Activated CD8-positive, alpha-beta T cell treated with anti-CD3 and anti-CD28 coated beads, Interleukin-2, amount 10 ng/mL, durations not matched to agents 7 days and 5 days (primary cell): ENCODE measurements at regions not wholly inside any gene's neighbourhood (a gene's known extent, or its start where the extent isn't known, plus 50 kb on each side); places are given as distances from the start of the nearest gene placed in this dataset.

Source experiments
- ATAC-seq: fragments of 150-1000 bp; cut with Tn5 transposase; one replicate; pipeline ENCODE4 v1.10.0; 2021; ENCODE audit warnings: moderate library complexity
- CTCF ChIA-PET: fragments of 350-600 bp; sonication (Branson Sonifier 250); formaldehyde crosslinking; loops from one replicate; lab custom pipeline; 2021; ENCODE audit warnings: antibody characterized with exemption; lab: Charles Lee
- POLR2A ChIA-PET: fragments of 350-600 bp; sonication (Branson Sonifier 250); formaldehyde crosslinking; loops from one replicate; lab custom pipeline; 2021; ENCODE audit warnings: antibody characterized with exemption; lab: Charles Lee
- DNase-seq: peaks from one replicate; pipeline ENCODE4 v3.0.0-alpha.2; 2020
- H3K27ac Mint-ChIP-seq: one replicate; pipeline ENCODE4 v1.8.0; 2021; ENCODE audit warnings: mild to moderate bottlenecking, mixed read lengths
- H3K27me3 Mint-ChIP-seq: one replicate; pipeline ENCODE4 v1.8.0; 2021; ENCODE audit warnings: low read depth, mixed read lengths
- H3K36me3 Mint-ChIP-seq: one replicate; pipeline ENCODE4 v1.8.0; 2021; ENCODE audit warnings: low read depth, mixed read lengths
- H3K4me1 Mint-ChIP-seq: one replicate; pipeline ENCODE4 v1.8.0; 2021; ENCODE audit warnings: low read depth, mixed read lengths
- H3K4me3 Mint-ChIP-seq: one replicate; pipeline ENCODE4 v1.8.0; 2021; ENCODE audit warnings: mild to moderate bottlenecking, mixed read lengths
- H3K9me3 Mint-ChIP-seq: one replicate; pipeline ENCODE4 v1.8.0; 2022; ENCODE audit warnings: mixed read lengths; ENCODE audit not compliant: insufficient read depth

- ChIA-PET POLR2A (no interaction called here), CTCF (no interaction called here)
- no peak overlapping the region for H3K4me3 Mint-ChIP-seq
- ATAC-seq: no peak
- no peaks in the 10 kb centered on the region for H3K36me3 Mint-ChIP-seq
- H3K4me1 Mint-ChIP-seq: no peaks in the 10 kb centered on the region
- peaks cover 4% of the 10 kb centered on the region for H3K9me3 Mint-ChIP-seq
- DNase-seq: no peak
- peaks cover 3% of the 10 kb centered on the region for H3K27me3 Mint-ChIP-seq
- no peak overlapping the region for H3K27ac Mint-ChIP-seq
These were observed 170.2 kb downstream of the THBS2 start for GRCh38 chr6:169083508-169083874.

- Mint-ChIP-seq H3K4me3 (no peak overlapping the region), H3K27me3 (peaks cover 3% of the 10 kb centered on the region), H3K27ac (no peak overlapping the region), H3K36me3 (no peaks in the 10 kb centered on the region), H3K9me3 (peaks cover 4% of the 10 kb centered on the region), H3K4me1 (no peaks in the 10 kb centered on the region)
- CTCF ChIA-PET: no interaction called here
- POLR2A ChIA-PET: no interaction called here
- ATAC-seq: no peak
- no peak for DNase-seq
These were observed 170.7 kb downstream of the THBS2 start for GRCh38 chr6:169082817-169083507.

- Mint-ChIP-seq H3K27me3 (peaks cover 3% of the 10 kb centered on the region), H3K9me3 (peaks cover 4% of the 10 kb centered on the region), H3K4me3 (no peak overlapping the region), H3K4me1 (no peaks in the 10 kb centered on the region), H3K27ac (no peak overlapping the region), H3K36me3 (no peaks in the 10 kb centered on the region)
- DNase-seq (no peak), ATAC-seq (no peak)
- ChIA-PET POLR2A (no interaction called here), CTCF (no interaction called here)
These were observed 171.6 kb downstream of the THBS2 start for GRCh38 chr6:169082093-169082492.

DNA sequence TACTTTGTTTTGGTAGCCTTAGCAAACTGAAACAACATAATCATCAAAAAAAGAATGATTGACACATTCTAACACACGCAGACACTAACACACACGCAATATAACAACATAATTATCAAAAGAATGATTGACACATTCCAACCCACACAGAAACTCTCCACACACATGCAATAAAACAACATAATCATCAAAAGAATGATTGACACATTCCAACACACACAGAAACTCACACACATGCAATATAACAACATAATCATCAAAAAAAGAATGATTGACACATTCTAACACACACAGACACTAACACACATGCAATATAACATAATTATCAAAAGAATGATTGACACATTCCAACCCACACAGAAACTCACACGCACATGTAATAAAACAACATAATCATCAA lies 172.4 kb downstream of the THBS2 start:
- H3K27ac Mint-ChIP-seq: no peak overlapping the region
- no peak for DNase-seq
- no peaks in the 10 kb centered on the region for H3K36me3 Mint-ChIP-seq
- ChIA-PET POLR2A (no interaction called here), CTCF (no interaction called here)
- ATAC-seq: no peak
- peaks cover 4% of the 10 kb centered on the region for H3K9me3 Mint-ChIP-seq
- H3K4me3 Mint-ChIP-seq: no peak overlapping the region
- peaks cover 3% of the 10 kb centered on the region for H3K27me3 Mint-ChIP-seq
- no peaks in the 10 kb centered on the region for H3K4me1 Mint-ChIP-seq

GRCh38 chr6:169079650-169080049 lies 174.0 kb downstream of the THBS2 start:
- DNase-seq (no peak), ATAC-seq (no peak)
- Mint-ChIP-seq H3K9me3 (no peaks in the 10 kb centered on the region), H3K36me3 (no peaks in the 10 kb centered on the region), H3K27ac (no peak overlapping the region), H3K4me1 (no peaks in the 10 kb centered on the region), H3K27me3 (peaks cover 3% of the 10 kb centered on the region), H3K4me3 (no peak overlapping the region)
- ChIA-PET CTCF (no interaction called here), POLR2A (no interaction called here)

- Mint-ChIP-seq H3K27ac (no peak overlapping the region), H3K36me3 (no peaks in the 10 kb centered on the region), H3K9me3 (no peaks in the 10 kb centered on the region), H3K4me3 (no peak overlapping the region), H3K4me1 (no peaks in the 10 kb centered on the region), H3K27me3 (peaks cover 3% of the 10 kb centered on the region)
- no peak for DNase-seq
- ChIA-PET CTCF (no interaction called here), POLR2A (no interaction called here)
- no peak for ATAC-seq
These were observed 175.1 kb downstream of the THBS2 start for GRCh38 chr6:169078399-169079145.

DNA sequence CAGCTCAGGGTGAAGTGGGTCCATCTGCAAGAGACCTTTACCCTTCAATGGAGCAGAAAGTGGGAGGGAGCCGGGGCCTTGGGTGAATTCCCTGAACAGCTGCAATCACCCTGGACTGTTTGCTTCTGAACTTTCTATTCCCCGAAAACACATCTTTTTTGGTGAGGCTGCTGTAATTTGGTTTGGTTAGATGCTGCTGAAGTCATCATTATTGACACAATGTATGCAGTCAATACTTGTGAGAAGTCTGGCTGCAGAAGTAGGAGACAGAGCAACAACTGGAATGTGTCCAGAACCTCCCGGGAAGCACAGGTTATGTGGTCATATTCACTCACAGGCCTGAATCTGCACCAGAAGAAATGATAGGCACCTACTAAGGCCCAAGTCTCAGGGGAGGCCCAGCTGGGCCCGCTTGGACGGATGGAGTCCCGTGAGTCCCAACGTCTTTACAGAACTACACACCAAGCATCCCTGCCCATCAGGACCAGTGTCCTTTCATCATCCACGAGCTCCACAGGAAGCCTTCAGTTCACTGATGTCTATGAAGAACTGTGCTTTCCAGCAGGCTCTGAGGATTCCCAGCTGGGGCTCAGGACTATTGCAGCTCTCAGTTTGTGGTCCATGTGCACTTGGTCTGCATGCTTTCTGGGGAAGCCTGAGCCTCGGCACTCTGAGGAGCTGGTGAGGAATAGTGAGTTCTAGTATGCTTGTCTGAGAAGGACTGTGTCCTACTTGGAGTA lies 177.6 kb downstream of the THBS2 start:
- ATAC-seq (no peak), DNase-seq (no peak)
- Mint-ChIP-seq H3K4me3 (no peak overlapping the region), H3K4me1 (no peaks in the 10 kb centered on the region), H3K27ac (no peak overlapping the region), H3K9me3 (no peaks in the 10 kb centered on the region), H3K36me3 (no peaks in the 10 kb centered on the region), H3K27me3 (no peaks in the 10 kb centered on the region)
- ChIA-PET POLR2A (no interaction called here), CTCF (no interaction called here)

DNA sequence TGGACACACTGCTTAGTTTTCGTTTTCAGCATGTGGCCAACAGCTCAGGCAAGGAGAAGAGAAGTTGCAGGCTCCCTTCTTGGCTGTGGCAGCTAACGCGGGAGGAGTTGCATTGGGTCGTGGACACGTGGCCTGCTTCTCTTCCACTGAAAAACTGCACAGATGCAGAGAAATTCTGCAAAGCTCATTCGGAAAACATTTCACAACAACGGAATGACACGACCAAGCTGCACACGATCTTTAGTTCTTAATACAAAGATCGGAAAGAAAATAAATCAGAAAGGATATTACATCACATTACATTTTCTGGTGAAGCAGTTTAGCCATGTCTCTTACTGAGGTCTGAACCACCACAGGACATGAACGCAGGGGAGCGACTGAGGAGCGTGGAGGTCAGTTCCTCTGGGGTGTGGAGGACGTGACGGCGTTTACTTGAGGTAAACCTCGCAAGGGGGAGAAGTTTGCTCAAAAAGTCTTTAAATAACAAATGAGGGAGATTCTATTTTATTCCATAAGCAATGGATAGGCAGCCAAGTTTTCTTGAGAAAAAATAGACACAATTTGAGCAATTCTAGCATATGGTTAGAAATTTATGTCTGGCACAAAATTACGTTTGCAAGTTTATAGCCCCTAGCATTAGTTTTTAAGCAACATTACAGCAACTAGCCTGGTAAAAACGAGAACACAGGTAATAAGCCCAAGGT lies 178.3 kb downstream of the THBS2 start:
- no peak overlapping the region for H3K27ac Mint-ChIP-seq
- H3K9me3 Mint-ChIP-seq: no peaks in the 10 kb centered on the region
- no peaks in the 10 kb centered on the region for H3K27me3 Mint-ChIP-seq
- no peak for DNase-seq
- no peaks in the 10 kb centered on the region for H3K4me1 Mint-ChIP-seq
- H3K36me3 Mint-ChIP-seq: no peaks in the 10 kb centered on the region
- CTCF ChIA-PET: no interaction called here
- no peak for ATAC-seq
- POLR2A ChIA-PET: no interaction called here
- H3K4me3 Mint-ChIP-seq: no peak overlapping the region

GRCh38 chr6:169074526-169074925 lies 179.1 kb downstream of the THBS2 start:
- ChIA-PET CTCF (no interaction called here), POLR2A (no interaction called here)
- Mint-ChIP-seq H3K36me3 (no peaks in the 10 kb centered on the region), H3K27me3 (no peaks in the 10 kb centered on the region), H3K4me3 (no peak overlapping the region), H3K9me3 (no peaks in the 10 kb centered on the region), H3K27ac (no peak overlapping the region), H3K4me1 (no peaks in the 10 kb centered on the region)
- no peak for DNase-seq
- no peak for ATAC-seq

DNA sequence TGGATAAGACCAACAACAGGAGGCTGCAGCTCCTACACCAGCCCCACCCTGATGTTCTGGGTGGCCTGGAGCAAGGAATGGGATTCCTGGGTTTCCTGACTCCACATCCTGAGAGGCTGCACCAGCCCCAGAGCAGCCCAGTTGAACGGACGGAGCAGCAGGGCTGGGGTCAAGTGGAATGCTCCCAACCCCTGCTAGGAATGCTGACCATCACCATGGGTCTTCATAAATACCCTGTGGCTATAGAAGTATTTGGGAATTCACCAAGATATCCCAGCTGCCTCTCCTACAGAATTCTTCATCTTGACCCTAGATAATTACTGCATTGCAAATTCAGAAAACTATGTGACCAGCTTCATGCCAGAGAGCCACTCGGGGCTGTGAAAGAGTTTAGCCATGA lies 180.3 kb downstream of the THBS2 start:
- ATAC-seq: no peak
- no peaks in the 10 kb centered on the region for H3K36me3 Mint-ChIP-seq
- ChIA-PET CTCF (no interaction called here), POLR2A (no interaction called here)
- DNase-seq: no peak
- H3K27me3 Mint-ChIP-seq: no peaks in the 10 kb centered on the region
- no peaks in the 10 kb centered on the region for H3K4me1 Mint-ChIP-seq
- H3K9me3 Mint-ChIP-seq: no peaks in the 10 kb centered on the region
- no peak overlapping the region for H3K4me3 Mint-ChIP-seq
- H3K27ac Mint-ChIP-seq: no peak overlapping the region

- Mint-ChIP-seq H3K4me1 (no peaks in the 10 kb centered on the region), H3K27me3 (no peaks in the 10 kb centered on the region), H3K4me3 (no peak overlapping the region), H3K27ac (no peak overlapping the region), H3K9me3 (no peaks in the 10 kb centered on the region), H3K36me3 (no peaks in the 10 kb centered on the region)
- ChIA-PET CTCF (no interaction called here), POLR2A (no interaction called here)
- DNase-seq (no peak), ATAC-seq (no peak)
These were observed 181.3 kb downstream of the THBS2 start for GRCh38 chr6:169072127-169073042.
